GM21526 (cell line): ENCODE measurements at regions not wholly inside any gene's neighbourhood (a gene's known extent, or its start where the extent isn't known, plus 50 kb on each side); places are given as distances from the start of the nearest gene placed in this dataset.
"Not testable (repeated sequence)": the region's sequence is repeated elsewhere in the genome, so short reads cannot be mapped to it uniquely, and the experiment has no call there.

Experiments
- ATAC-seq: cut with Tn5 transposase; IDR thresholded peaks from one replicate; pipeline ENCODE4 v1.9.1; 2021; ENCODE audit warnings: moderate library complexity; ENCODE audit not compliant: unreplicated experiment, low FRiP score

- no peak for ATAC-seq
Measured at GRCh38 chr9:26513730-26514129, 378.9 kb downstream of the CAAP1 start.

GRCh38 chr9:26510137-26510536 lies 382.5 kb downstream of the CAAP1 start:
- no peak for ATAC-seq

GRCh38 chr9:26508897-26509296 lies 383.7 kb downstream of the CAAP1 start:
- no peak for ATAC-seq

GRCh38 chr9:26504057-26504456 lies 388.5 kb downstream of the CAAP1 start:
- no peak for ATAC-seq

GRCh38 chr9:26502311-26502710 lies 390.3 kb downstream of the CAAP1 start:
- no peak for ATAC-seq

- no peak for ATAC-seq
Measured at GRCh38 chr9:26500471-26500870, 392.1 kb downstream of the CAAP1 start.

GRCh38 chr9:26492608-26493521 lies 399.7 kb downstream of the CAAP1 start:
- not testable (repeated sequence) for ATAC-seq

- not testable (repeated sequence) for ATAC-seq
Measured at GRCh38 chr9:26491922-26492607, 400.5 kb downstream of the CAAP1 start.

GRCh38 chr9:26483991-26484390 lies 408.6 kb downstream of the CAAP1 start:
- no peak for ATAC-seq

- no peak for ATAC-seq
Measured at GRCh38 chr9:26477963-26478362, 414.6 kb downstream of the CAAP1 start.

GRCh38 chr9:26471261-26471660 lies 421.3 kb downstream of the CAAP1 start:
- no peak for ATAC-seq

- no peak for ATAC-seq
Measured at GRCh38 chr9:26470284-26470683, 422.3 kb downstream of the CAAP1 start.

GRCh38 chr9:26463837-26464236 lies 428.8 kb downstream of the CAAP1 start:
- ATAC-seq: no peak

- ATAC-seq: no peak
Measured at GRCh38 chr9:26462751-26463150, 429.9 kb downstream of the CAAP1 start.

- no peak for ATAC-seq
Measured at GRCh38 chr9:26462213-26462612, 430.4 kb downstream of the CAAP1 start.

GRCh38 chr9:26460624-26461023 lies 432.0 kb downstream of the CAAP1 start:
- no peak for ATAC-seq

GRCh38 chr9:26459959-26460358 lies 432.6 kb downstream of the CAAP1 start:
- ATAC-seq: no peak

GRCh38 chr9:26458054-26458453 lies 434.5 kb downstream of the CAAP1 start:
- ATAC-seq: no peak

GRCh38 chr9:26457151-26457550 lies 435.5 kb downstream of the CAAP1 start:
- ATAC-seq: no peak

- ATAC-seq: no peak
Measured at GRCh38 chr9:26439061-26439624, 453.5 kb downstream of the CAAP1 start.

GRCh38 chr9:26437056-26437711 lies 455.4 kb downstream of the CAAP1 start:
- no peak for ATAC-seq
